ENCODE measurements at regions not wholly inside any gene's neighbourhood (a gene's known extent, or its start where the extent isn't known, plus 50 kb on each side); places are given as distances from the start of the nearest gene placed in this dataset.

GRCh38 chr15:26033493-26033892, 170.4 kb upstream of the ATP10A start:
- TF ChIP-seq EZH2 (IDR thresholded peaks at IDR 0.05; ENCODE audit: borderline replicate concordance): no peak
- no peak for TF ChIP-seq CTCF (IDR thresholded peaks at IDR 0.05; ENCODE audit: poor library complexity)

All from hepatocyte (in vitro differentiated cells).